ENCODE measurements at regions not wholly inside any gene's neighbourhood (a gene's known extent, or its start where the extent isn't known, plus 50 kb on each side); places are given as distances from the start of the nearest gene placed in this dataset.

GRCh38 chr1:228945885-228946284, 210.6 kb downstream of the RHOU start:
- TF ChIP-seq CTCF (IDR thresholded peaks at IDR 0.05) (no peak), POLR2AphosphoS5 (IDR thresholded peaks at IDR 0.05; ENCODE audit: low read depth, low read length) (no peak), REST (IDR thresholded peaks at IDR 0.05; ENCODE audit: insufficient read depth in 1 of 2, low read depth in 2 of 2, low read length in 1 of 2) (no peak)

Data from Panc1 (cell line).